ENCODE measurements at regions not wholly inside any gene's neighbourhood (a gene's known extent, or its start where the extent isn't known, plus 50 kb on each side); places are given as distances from the start of the nearest gene placed in this dataset.
"Not testable (repeated sequence)": the region's sequence is repeated elsewhere in the genome, so short reads cannot be mapped to it uniquely, and the experiment has no call there.

- Histone ChIP-seq H3K36me3 (no peaks in the 10 kb centered on the region), H3K27ac (no peak overlapping the region), H3K27me3 (no peaks in the 10 kb centered on the region), H3K9me3 (no peaks in the 10 kb centered on the region), H3K4me3 (no peak overlapping the region), H3K4me1 (no peaks in the 10 kb centered on the region)
- no peak for DNase-seq
- intact Hi-C loops (cut with DNase I): no loop called here
- TF ChIP-seq CTCF (IDR thresholded peaks at IDR 0.05): no peak
- ATAC-seq: no peak
These were observed 228.9 kb upstream of the FAM78B start for GRCh38 chr1:166395729-166396128.

DNA sequence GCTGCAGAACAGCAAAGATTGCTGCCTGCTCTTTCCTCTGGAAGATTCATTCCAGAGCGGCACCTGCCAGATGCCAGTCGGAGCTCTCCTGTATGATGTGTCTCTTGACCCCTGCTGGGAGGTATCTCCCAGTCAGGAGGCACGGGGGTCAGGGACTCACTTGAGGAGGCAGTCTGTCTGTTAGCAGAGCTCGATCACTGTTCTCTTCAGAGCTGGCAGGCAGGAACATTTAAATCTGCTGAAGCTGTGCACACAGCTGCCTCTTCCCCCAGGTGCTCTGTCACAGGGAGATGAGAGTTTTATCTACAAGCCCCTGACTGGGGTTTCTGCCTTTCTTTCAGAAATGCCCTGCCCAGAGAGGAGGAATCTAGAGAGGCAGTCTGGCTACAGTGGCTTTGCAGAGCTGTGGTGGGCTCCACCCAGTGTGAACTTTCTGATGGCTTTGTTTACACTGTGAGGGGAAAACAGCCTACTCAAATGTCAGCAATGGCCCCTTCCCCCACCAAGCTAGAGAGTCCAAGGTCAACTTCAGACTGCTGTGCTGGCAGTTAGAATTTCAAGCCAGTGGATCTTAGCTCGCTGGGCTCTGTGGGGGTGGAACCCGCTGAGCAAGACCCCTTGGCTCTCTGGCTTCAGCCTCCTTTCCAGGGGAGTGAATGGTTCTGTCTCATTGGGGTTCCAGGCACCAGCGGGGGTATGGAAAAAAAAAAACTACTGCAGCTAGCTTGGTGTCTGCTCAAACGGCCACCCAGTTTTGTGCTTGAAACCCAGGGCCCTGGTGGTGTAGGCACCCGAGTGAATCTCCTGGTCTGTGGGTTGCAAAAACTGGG is 242.7 kb upstream of the FAM78B start:
- H3K27ac ChIP-seq; DNase-seq; H3K4me1 ChIP-seq; H3K4me3 ChIP-seq; H3K36me3 ChIP-seq; H3K27me3 ChIP-seq; intact Hi-C loops (cut with DNase I); ATAC-seq: not testable (repeated sequence)
- peaks cover 0 to 36% of the 10 kb centered on the region in 2 donors for H3K9me3 ChIP-seq

GRCh38 chr1:166410083-166410385 is 243.2 kb upstream of the FAM78B start:
- Histone ChIP-seq H3K36me3 (no peaks in the 10 kb centered on the region), H3K27ac (no peak overlapping the region), H3K4me1 (no peaks in the 10 kb centered on the region), H3K4me3 (no peak overlapping the region), H3K9me3 (peaks cover 0 to 36% of the 10 kb centered on the region in 2 donors), H3K27me3 (no peaks in the 10 kb centered on the region)
- DNase-seq: no peak
- TF ChIP-seq CTCF (IDR thresholded peaks at IDR 0.05): no peak
- ATAC-seq: no peak
- intact Hi-C loops (cut with DNase I): no loop called here

DNA sequence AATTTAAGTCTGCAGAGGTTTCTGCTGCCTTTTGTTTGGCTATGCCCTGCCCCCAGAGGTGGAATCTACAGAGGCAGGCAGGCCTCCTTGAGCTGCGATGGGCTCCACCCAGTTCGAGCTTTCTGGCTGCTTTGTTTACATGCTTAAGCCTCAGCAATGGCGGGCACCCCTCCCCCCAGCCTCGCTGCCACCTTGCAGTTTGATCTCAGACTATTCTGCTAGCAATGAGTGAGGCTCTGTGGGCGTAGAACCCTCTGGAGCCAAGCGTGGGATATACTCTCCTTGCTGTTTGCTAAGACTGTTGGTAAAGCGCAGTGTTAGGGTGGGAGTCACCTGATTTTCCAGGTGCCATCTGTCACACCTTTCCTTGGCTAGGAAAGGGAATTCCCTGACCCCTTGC is 250.0 kb upstream of the FAM78B start:
- H3K36me3 ChIP-seq; H3K27me3 ChIP-seq; H3K4me3 ChIP-seq; H3K9me3 ChIP-seq; H3K4me1 ChIP-seq; ATAC-seq; H3K27ac ChIP-seq; intact Hi-C loops (cut with DNase I): not testable (repeated sequence)
- peak in 1 of 4 donors; percentile 46 for DNase-seq

DNA sequence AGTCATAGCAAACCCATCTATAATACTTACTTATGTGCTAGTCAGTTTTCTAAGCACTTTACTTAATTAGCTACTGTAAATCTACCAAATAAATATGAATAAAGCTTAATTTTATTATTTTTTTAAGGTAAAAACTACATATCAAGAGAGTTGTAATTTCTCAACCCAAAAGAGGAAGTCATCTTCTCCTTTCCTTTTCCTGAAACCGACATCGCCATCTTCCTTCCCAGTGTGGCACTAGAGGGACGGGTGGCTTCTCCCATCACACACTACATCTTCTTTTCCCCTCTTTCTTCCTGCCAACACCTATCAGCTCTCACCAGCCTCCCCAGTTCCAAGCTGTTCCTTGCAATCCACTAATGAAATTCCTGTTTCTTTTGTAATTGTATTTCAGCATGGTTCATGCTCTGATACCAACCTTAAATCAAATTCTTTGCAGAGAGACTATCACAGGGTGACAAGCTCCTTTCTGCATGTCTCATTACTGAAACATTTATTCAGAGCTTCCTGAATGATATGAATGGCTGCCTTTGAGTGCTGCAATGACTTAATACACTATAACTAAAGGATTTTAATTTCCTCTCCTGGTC is 251.6 kb upstream of the FAM78B start:
- intact Hi-C loops (cut with DNase I): no loop called here
- H3K27me3 ChIP-seq: no peaks in the 10 kb centered on the region
- H3K4me1 ChIP-seq: no peaks in the 10 kb centered on the region
- H3K36me3 ChIP-seq: no peaks in the 10 kb centered on the region
- H3K27ac ChIP-seq: no peak overlapping the region
- peaks cover 0 to 4% of the 10 kb centered on the region in 2 donors for H3K9me3 ChIP-seq
- ATAC-seq: no peak
- no peak overlapping the region for H3K4me3 ChIP-seq
- no peak for TF ChIP-seq CTCF (IDR thresholded peaks at IDR 0.05)
- no peak for DNase-seq

GRCh38 chr1:166422586-166422985 is 255.8 kb upstream of the FAM78B start:
- intact Hi-C loops (cut with DNase I); ATAC-seq; H3K4me3 ChIP-seq; DNase-seq; H3K9me3 ChIP-seq; H3K27me3 ChIP-seq; H3K36me3 ChIP-seq; H3K4me1 ChIP-seq; H3K27ac ChIP-seq: not testable (repeated sequence)

DNA sequence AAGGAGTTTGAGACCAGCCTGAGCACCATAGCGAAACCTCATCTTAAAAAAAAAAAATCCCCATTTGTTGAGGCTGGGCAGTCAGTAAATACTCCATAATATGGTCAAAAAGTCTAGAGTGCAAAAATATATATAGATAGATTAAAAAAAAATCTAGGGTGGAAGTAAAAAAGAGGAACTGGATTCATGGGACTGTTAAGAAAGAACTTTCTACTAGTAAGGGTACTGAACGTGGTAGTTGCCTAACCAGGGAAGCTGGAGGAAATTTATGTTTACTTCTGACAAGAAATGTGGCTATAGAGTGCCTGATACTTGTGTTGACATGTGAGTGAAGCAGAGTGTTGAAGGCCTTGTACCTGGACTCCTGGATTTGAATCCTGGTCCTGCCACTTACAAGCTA is 265.9 kb upstream of the FAM78B start:
- no peak for TF ChIP-seq CTCF (IDR thresholded peaks at IDR 0.05)

DNA sequence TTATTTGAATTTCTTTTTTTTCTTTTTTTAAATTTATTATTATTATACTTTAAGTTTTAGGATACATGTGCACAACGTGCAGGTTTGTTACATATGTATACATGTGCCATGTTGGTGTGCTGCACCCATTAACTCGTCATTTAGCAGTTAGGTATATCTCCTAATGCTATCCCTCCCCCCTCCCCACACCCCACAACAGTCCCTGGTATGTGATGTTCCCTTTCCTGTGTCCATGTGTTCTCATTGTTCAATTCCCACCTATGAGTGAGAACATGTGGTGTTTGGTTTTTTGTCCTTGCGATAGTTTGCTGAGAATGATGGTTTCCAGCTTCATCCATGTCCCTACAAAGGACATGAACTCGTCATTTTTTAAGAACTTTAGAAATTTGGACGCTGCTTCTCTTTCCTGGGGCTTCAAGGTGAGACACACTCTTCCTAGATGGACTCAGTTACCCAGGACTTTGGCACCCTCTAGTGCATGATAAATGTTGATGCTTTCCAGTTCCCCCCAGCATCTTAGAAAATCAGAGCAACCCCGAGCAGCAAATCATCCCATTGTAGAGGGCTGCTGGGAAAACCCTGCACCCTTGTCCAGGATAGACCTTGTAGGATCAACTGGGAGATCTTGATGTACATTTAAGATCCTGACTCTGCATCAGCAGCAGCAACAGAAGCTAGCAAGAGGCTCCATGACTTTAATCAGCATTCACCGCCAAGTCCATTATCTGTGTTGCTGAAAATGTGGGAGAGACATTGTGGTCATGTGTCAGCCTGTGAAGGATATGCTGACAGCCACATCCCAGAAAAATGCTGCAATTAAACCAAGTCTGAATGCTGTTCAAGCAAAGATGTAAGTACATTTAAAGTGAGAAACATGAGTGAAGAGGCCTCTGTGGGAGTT is 266.9 kb upstream of the FAM78B start:
- H3K4me1 ChIP-seq; H3K9me3 ChIP-seq; H3K36me3 ChIP-seq; intact Hi-C loops (cut with DNase I); H3K27ac ChIP-seq; H3K4me3 ChIP-seq; H3K27me3 ChIP-seq: not testable (repeated sequence)
- ATAC-seq: peak; percentile 27
- DNase-seq: peak in 1 of 4 donors; percentile 1

More for the DNA sequence above, 265.9 kb upstream of the FAM78B start:
- H3K36me3 ChIP-seq: no peaks in the 10 kb centered on the region
- no peak overlapping the region for H3K4me3 ChIP-seq
- no peak overlapping the region for H3K27ac ChIP-seq
- ATAC-seq (no peak), DNase-seq (no peak)
- no peaks in the 10 kb centered on the region for H3K27me3 ChIP-seq
- no peaks in the 10 kb centered on the region for H3K4me1 ChIP-seq
- intact Hi-C loops (cut with DNase I): no loop called here
- H3K9me3 ChIP-seq: peaks cover 0 to 2% of the 10 kb centered on the region in 2 donors
